GM12892 (cell line): ENCODE measurements at regions not wholly inside any gene's neighbourhood (a gene's known extent, or its start where the extent isn't known, plus 50 kb on each side); places are given as distances from the start of the nearest gene placed in this dataset.

ENCODE experiments used
- DNase-seq: peaks from one replicate; pipeline ENCODE4 v3.0.0; 2011; ENCODE audit not compliant: insufficient read length
- FAIRE-seq: peaks from 2 replicates; lab custom pipeline; 2011; peaks lifted over from hg19 to GRCh38; lab: Jason Lieb, UNC
- POLR2A ChIP-seq: IDR thresholded peaks from 2 replicates; pipeline ENCODE4 v1.6.1; 2011; ENCODE audit warnings: low read depth, low read length, control low read depth
- POLR2AphosphoS5 ChIP-seq: IDR thresholded peaks from 2 replicates; pipeline ENCODE4 v1.6.1; 2011; ENCODE audit warnings: low read depth, low read length, control low read depth
- TAF1 ChIP-seq: IDR thresholded peaks from 2 replicates; pipeline ENCODE4 v1.6.1; 2011; ENCODE audit warnings: low read depth, mild to moderate bottlenecking, control low read depth, low read length, borderline replicate concordance

DNA sequence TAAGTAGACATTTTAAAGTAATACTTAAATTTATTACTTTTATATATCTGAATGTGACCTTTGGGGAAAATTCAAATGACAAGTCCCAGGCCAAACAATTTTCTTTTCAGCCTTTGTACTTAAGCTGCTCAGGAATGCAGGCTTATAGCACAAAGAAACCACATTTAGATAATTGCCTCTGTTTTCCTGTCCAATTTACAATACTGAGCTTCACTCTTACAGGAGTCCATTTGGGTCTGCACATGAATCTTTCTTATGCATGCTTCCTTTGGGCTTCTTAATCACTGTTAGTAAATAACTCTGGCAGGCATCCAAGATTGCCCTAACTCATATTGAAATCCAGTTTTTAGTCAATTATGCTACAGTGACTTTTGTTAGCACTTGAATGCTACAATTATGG is 459.4 kb upstream of the TGFBR2 start:
- FAIRE-seq (no peak), DNase-seq (no peak)
- TF ChIP-seq TAF1: no peak
- no peak for TF ChIP-seq POLR2AphosphoS5
- TF ChIP-seq POLR2A: no peak

DNA sequence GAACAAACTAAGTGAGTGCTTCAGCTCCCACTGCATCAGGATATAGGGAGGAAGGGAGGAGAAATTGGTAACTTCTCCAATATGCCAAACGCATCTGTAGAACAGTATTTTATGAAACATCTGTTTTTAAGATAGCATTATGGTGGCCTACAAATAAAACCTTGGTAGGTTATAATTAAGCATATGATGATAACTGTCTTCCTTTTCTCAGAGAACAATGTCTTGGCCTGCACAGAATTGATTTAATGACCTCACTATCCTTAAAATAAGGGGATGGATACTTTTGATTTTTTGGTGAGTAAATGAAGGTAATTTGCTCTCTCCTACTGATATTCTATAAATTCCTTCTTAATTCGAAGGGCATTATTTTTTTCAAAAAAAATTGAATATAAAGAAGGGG is 451.5 kb upstream of the TGFBR2 start:
- TF ChIP-seq POLR2AphosphoS5 (no peak), POLR2A (no peak), TAF1 (no peak)
- no peak for FAIRE-seq
- no peak for DNase-seq

DNA sequence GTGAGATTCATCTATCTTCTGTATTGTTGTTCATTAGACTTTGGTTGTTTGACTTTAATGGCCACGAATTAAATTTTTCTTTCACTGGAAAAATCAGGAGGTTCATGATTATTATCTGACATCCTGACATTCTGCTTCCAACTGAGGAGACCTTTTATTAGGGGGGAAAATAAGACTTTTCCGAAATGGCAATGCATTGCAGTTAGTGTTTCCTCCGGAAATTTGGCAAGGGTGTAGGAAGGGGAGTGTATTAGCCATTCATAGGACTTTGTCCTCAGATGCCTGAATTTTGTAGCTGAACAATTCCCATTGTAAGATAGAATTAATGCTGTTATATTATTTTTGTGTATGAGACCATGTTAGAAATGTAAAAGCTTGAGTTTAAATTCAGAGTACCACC is 450.6 kb upstream of the TGFBR2 start:
- DNase-seq (no peak), FAIRE-seq (no peak)
- TF ChIP-seq TAF1 (no peak), POLR2A (no peak), POLR2AphosphoS5 (no peak)

DNA sequence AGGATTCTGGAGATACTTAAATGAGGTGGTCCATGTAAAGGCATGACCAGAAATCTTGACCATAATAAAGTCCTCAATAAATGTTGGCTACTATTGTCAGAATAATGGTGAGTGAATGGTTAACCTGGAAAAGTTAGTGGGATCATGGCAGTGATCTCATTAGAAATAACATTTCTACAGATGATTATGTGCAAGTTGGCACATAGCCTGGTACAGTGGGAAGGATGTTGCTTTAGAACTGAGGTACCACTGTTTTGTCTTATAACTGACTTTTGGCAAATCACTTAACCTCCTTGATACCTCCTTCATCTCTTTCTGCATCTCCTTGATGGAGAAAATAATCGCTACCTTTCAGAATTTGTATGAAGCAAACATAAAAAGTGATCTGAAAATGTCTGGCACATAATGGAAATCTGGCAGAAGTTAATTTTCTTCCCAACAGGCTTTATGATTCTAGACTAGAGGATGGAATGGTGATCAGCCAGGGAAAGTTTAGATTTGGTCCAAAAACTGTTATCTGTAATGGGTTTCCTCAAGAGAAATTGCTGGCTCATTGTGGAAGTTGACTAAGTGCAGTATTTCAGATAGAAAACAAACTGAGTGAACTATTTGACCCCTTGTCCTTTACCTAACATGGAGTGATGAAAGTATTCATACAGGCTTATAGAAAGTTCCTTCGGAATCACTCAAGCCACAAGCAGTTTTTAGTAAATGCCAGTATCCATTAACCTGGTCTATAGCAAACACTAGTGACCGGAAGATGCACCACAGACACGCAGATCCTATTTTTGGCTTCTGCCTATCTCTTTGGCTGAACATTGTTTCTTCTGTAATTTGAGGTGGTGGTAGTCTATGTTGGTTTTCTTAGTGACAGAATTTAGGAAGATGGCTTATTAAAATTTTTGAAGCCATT is 449.6 kb upstream of the TGFBR2 start:
- DNase-seq (no peak), FAIRE-seq (no peak)

DNA sequence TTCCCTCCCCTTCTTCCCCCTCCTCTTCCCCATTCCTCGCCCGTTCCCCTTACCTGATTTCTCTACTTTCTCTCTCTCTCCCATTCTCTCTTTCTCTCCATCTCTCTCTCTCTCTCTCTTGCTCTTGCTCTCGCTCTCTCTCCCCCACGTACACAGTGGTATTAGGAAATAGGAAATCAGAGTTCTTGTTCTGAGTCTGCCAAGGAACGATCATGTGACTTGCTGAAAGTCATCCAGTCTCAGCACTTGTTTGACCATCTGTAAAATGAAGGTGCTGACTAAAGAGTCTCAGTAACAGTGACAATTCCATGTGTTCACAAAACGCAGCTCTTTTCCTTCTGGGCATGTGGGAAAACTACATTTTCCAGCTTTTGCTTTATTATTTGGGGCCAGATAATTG is 445.0 kb upstream of the TGFBR2 start:
- FAIRE-seq (no peak), DNase-seq (no peak)

More for the DNA sequence above, 449.6 kb upstream of the TGFBR2 start:
- no peak for TF ChIP-seq TAF1

DNA sequence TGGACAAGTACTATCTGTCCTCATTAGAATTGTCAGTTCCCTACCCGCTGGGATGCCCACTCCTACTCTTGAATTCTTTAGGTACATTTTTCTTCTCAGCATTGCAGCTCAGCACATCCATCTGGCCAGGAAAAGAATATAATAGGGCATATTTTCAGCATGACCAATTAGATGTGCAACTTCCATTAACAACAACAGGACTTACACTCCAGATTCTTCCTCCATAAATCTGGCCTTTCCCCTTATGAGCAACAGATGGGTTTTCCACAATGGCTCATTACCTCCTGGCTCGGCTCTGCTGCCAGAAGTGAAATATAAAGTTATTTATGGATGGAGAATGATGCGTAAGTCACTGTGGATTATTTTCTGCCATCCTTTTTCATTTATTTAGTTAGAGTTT is 443.8 kb upstream of the TGFBR2 start:
- no peak for DNase-seq
- FAIRE-seq: no peak
- TF ChIP-seq POLR2A (no peak), TAF1 (no peak), POLR2AphosphoS5 (no peak)

More for the DNA sequence above, 445.0 kb upstream of the TGFBR2 start:
- TF ChIP-seq TAF1 (no peak), POLR2A (no peak), POLR2AphosphoS5 (no peak)

DNA sequence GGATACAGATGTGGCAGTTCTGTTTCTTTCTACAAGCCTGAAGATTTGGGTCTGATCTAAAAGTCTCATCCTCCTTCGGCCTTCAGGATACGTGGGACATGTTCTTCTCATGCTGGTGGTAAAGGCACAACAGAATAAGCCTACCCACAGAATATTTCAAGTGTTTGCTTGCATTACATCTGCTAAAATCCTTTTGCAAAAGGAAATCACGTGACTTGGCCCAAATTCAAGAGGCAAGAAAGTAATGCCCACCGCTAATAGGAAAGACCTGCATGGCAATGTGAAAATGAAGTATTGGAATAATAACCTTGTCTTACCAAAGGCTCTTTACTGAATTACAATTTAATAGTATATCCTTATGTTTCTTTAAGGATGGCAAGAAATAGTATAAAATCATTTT is 439.9 kb upstream of the TGFBR2 start:
- DNase-seq: no peak
- no peak for FAIRE-seq
- no peak for TF ChIP-seq POLR2A
- no peak for TF ChIP-seq POLR2AphosphoS5
- no peak for TF ChIP-seq TAF1

DNA sequence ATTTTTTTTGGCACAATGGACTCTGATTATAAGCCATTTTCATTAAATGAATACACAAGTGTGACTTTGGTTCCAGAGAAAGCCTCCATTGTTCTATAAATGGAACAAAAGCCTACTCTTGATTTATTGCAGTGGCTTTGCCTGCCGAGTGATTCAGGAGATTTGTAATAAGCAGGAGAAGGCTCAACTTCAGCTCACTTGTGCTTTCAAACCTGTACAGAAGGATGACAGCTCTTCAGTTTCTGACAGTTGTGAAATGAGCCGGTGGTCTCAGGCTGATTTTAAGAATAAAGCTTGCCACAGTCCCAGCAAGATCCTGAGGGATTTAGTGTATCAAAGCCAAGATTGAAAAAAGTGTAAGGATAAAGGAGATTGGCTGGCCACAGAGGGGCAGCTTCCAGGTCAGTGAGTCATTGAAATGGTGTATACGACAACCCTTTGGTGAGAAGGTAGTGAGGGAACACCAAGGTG is 438.8 kb upstream of the TGFBR2 start:
- DNase-seq: no peak
- FAIRE-seq: no peak
- no peak for TF ChIP-seq TAF1
- no peak for TF ChIP-seq POLR2A
- TF ChIP-seq POLR2AphosphoS5: no peak

DNA sequence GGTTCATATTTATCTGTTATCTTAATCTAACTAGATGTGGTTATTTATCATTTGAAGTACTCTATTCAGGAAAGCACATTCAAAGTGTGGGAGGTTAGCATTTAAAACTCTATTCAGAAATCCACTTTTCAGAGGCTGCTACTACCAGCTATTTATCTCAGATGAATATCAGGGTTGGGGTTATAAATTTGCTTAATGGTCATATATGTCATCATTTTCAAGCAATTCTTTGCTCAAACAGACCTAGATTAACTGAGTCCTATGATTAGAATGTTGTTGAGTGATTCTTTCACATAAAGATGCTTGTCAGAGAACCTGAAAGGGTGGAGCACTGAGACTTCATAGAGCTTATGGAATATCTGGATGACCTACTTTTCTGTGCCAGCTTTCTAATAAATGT is 436.9 kb upstream of the TGFBR2 start:
- TF ChIP-seq POLR2AphosphoS5 (no peak), POLR2A (no peak), TAF1 (no peak)
- FAIRE-seq: no peak
- no peak for DNase-seq

DNA sequence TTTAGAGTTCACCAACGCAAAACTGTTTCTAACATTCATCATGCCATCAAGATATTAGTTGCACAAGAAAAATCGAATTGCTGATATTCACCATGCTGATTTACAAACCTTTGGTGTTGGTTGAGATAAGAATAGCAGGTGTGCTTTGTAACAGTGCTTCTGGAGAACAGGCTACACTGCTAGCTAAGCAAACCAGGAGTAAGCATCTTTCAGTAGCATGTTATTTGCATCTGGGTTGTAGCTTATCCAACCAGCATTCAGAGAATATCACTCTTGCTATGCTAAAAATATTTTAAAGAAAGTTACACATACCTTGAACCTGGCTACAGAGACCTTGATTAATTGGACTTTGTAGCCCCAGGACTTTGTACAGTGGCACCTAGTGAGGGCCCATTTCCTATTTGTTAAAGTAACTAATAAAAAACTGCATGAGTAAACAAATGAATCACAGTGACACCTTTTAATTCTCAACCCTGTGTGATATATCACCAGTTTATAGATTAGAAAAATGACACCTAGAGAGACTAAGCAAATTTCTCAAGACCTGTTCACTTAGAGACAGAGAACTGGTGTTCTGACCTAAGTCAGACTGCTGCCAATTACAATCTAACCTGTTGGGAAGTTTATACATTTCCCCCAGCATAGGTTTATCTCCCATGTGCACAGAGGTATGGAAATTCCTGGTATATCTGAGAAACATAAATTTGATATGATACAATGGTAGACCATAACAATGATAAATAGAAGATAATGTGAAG is 435.5 kb upstream of the TGFBR2 start:
- TF ChIP-seq POLR2AphosphoS5 (no peak), POLR2A (no peak), TAF1 (no peak)
- DNase-seq (no peak), FAIRE-seq (no peak)

DNA sequence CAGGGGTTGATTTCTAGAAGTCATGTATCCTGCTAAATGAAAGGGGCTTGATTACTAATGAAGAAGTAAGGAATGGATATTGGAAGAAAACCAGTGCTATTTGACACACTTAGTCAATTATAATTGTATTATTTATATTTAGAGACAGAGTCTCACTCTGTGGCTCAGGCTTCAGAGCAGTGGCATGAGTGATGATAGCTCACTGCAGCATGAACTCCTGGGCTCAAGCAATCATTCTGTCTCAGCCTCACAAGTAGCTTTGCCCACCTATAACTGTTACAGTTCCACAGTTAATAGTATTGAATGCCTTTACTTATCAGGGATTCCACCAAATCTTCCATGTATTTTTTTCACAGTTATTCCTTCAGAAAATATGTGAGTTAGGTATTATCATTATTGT is 432.0 kb upstream of the TGFBR2 start:
- no peak for FAIRE-seq
- TF ChIP-seq TAF1: no peak
- TF ChIP-seq POLR2A: no peak
- TF ChIP-seq POLR2AphosphoS5: no peak
- no peak for DNase-seq
